WTC11 (cell line): ENCODE measurements at regions not wholly inside any gene's neighbourhood (a gene's known extent, or its start where the extent isn't known, plus 50 kb on each side); places are given as distances from the start of the nearest gene placed in this dataset.

Experiments
- ATAC-seq: fragments of 200-7000 bp; cut with Tn5 transposase; 2 replicates; pipeline ENCODE4 v1.10.0; 2021; ENCODE audit warnings: mild to moderate bottlenecking, moderate library complexity
- CTCF ChIA-PET: fragments of 300-600 bp; sonication (Branson Sonifier 250); formaldehyde crosslinking; loops from one replicate; lab custom pipeline; 2021; ENCODE audit warnings: antibody characterized with exemption; lab: Charles Lee
- POLR2A ChIA-PET: fragments of 350-600 bp; sonication (Branson Sonifier 250); formaldehyde crosslinking; loops from one replicate; lab custom pipeline; 2021; ENCODE audit warnings: antibody characterized with exemption; lab: Charles Lee
- DNase-seq: peaks from one replicate; pipeline ENCODE4 v3.0.0; 2021; ENCODE audit warnings: low spot score
- H3K27ac Mint-ChIP-seq: 2 replicates; pipeline ENCODE4 v1.8.0; 2021; ENCODE audit warnings: mixed read lengths
- H3K27me3 Mint-ChIP-seq: 2 replicates; pipeline ENCODE4 v1.8.0; 2021; ENCODE audit warnings: low read depth, mild to moderate bottlenecking, moderate library complexity, mixed read lengths
- H3K36me3 Mint-ChIP-seq: 2 replicates; pipeline ENCODE4 v1.8.0; 2021; ENCODE audit warnings: mixed read lengths
- H3K4me1 Mint-ChIP-seq: 2 replicates; pipeline ENCODE4 v1.8.0; 2022; ENCODE audit warnings: mixed read lengths
- H3K4me3 Mint-ChIP-seq: 2 replicates; pipeline ENCODE4 v1.8.0; 2021; ENCODE audit warnings: mild to moderate bottlenecking, moderate library complexity, mixed read lengths
- H3K9me3 Mint-ChIP-seq: 2 replicates; pipeline ENCODE4 v1.8.0; 2021; ENCODE audit warnings: mixed read lengths
- CBFB ChIP-seq: sonication (generic); formaldehyde crosslinking; IDR thresholded peaks from 2 replicates; pipeline ENCODE4 v1.8.1; 2022; ENCODE audit warnings: mild to moderate bottlenecking, low read depth, missing genetic modification reagents
- CDX4 ChIP-seq: fragments of 250-450 bp; sonication (Bioruptor Pico); IDR thresholded peaks from 2 replicates; pipeline ENCODE4 v1.9.0; 2021; ENCODE audit warnings: moderate library complexity, mild to moderate bottlenecking, inconsistent platforms, borderline replicate concordance
- CREM ChIP-seq: sonication (generic); formaldehyde crosslinking; IDR thresholded peaks from 2 replicates; pipeline ENCODE4 v1.8.1; 2022; ENCODE audit warnings: mild to moderate bottlenecking, missing genetic modification reagents, moderate library complexity
- CTCF ChIP-seq: fragments of 200-600 bp; IDR thresholded peaks from 2 replicates; pipeline ENCODE4 v1.8.0; 2022; ENCODE audit warnings: antibody characterized with exemption
- ELF4 ChIP-seq: sonication (generic); formaldehyde crosslinking; IDR thresholded peaks from 2 replicates; pipeline ENCODE4 v1.8.1; 2022; ENCODE audit warnings: low read depth, mild to moderate bottlenecking, moderate library complexity, missing genetic modification reagents
- EMX1 ChIP-seq: fragments of 250-450 bp; sonication (Bioruptor Pico); IDR thresholded peaks from 2 replicates; pipeline ENCODE4 v1.8.0; 2021; ENCODE audit warnings: mild to moderate bottlenecking
- GABPB1 ChIP-seq: sonication (generic); formaldehyde crosslinking; IDR thresholded peaks from 2 replicates; pipeline ENCODE4 v1.8.1; 2023; ENCODE audit warnings: mild to moderate bottlenecking, missing genetic modification reagents
- HMGXB4 ChIP-seq: sonication (generic); formaldehyde crosslinking; IDR thresholded peaks from 2 replicates; pipeline ENCODE4 v1.8.1; 2023; ENCODE audit warnings: mild to moderate bottlenecking, moderate library complexity, missing genetic modification reagents
- IRF2 ChIP-seq: sonication (generic); formaldehyde crosslinking; IDR thresholded peaks from 2 replicates; pipeline ENCODE4 v1.8.0; 2022; ENCODE audit warnings: low read depth, missing genetic modification reagents, borderline replicate concordance
- MYBL2 ChIP-seq: sonication (generic); formaldehyde crosslinking; IDR thresholded peaks from 2 replicates; pipeline ENCODE4 v1.8.1; 2023; ENCODE audit warnings: mild to moderate bottlenecking, moderate library complexity, missing genetic modification reagents
- NFE2L1 ChIP-seq: sonication (generic); formaldehyde crosslinking; IDR thresholded peaks from 2 replicates; pipeline ENCODE4 v1.8.1; 2023; ENCODE audit warnings: missing genetic modification reagents
- PRRX2 ChIP-seq: fragments of 250-450 bp; sonication (Bioruptor Pico); IDR thresholded peaks from 2 replicates; pipeline ENCODE4 v1.8.0; 2021; ENCODE audit warnings: mild to moderate bottlenecking
- RORB ChIP-seq: fragments of 250-450 bp; sonication (Bioruptor Pico); IDR thresholded peaks from 2 replicates; pipeline ENCODE4 v1.9.0; 2021; ENCODE audit warnings: mild to moderate bottlenecking
- SMAD4 ChIP-seq: sonication (generic); formaldehyde crosslinking; IDR thresholded peaks from 2 replicates; pipeline ENCODE4 v1.8.0; 2022; ENCODE audit warnings: mild to moderate bottlenecking, missing genetic modification reagents
- STAT6 ChIP-seq: sonication (generic); formaldehyde crosslinking; conservative IDR thresholded peaks from 2 replicates; pipeline ENCODE4 v1.8.1; 2023; ENCODE audit warnings: mild to moderate bottlenecking, low read depth, missing genetic modification reagents, moderate library complexity
- TCF7 ChIP-seq: sonication (generic); formaldehyde crosslinking; IDR thresholded peaks from 2 replicates; pipeline ENCODE4 v1.8.0; 2022; ENCODE audit warnings: mild to moderate bottlenecking, low read depth, missing genetic modification reagents, moderate library complexity
- ZMAT4 ChIP-seq: fragments of 250-450 bp; sonication (Bioruptor Pico); IDR thresholded peaks from 2 replicates; pipeline ENCODE4 v1.9.0; 2021; ENCODE audit warnings: mild to moderate bottlenecking
- ZNF138 ChIP-seq: sonication (generic); formaldehyde crosslinking; conservative IDR thresholded peaks from 2 replicates; pipeline ENCODE4 v1.8.1; 2022; ENCODE audit warnings: mild to moderate bottlenecking, moderate library complexity, missing genetic modification reagents
- ZNF416 ChIP-seq: fragments of 250-450 bp; sonication (Bioruptor Pico); IDR thresholded peaks from 2 replicates; pipeline ENCODE4 v1.9.0; 2021; ENCODE audit warnings: mild to moderate bottlenecking, inconsistent platforms
- ZNF512 ChIP-seq: sonication (generic); formaldehyde crosslinking; IDR thresholded peaks from 2 replicates; pipeline ENCODE4 v1.8.1; 2022; ENCODE audit warnings: missing genetic modification reagents, borderline replicate concordance

- ChIA-PET POLR2A (no interaction called here), CTCF (no interaction called here)
- H3K9me3 Mint-ChIP-seq: peaks cover 8% of the 10 kb centered on the region
- peaks cover 2% of the 10 kb centered on the region; the same call in 1 of the 2 replicates for H3K4me1 Mint-ChIP-seq
- H3K4me3 Mint-ChIP-seq: no peak overlapping the region
- DNase-seq: no peak
- no peaks in the 10 kb centered on the region for H3K27me3 Mint-ChIP-seq
- TF ChIP-seq IRF2: no peak
- TF ChIP-seq ZNF512 (CRISPR knock-in tag): no peak
- no peak for TF ChIP-seq CREM (CRISPR knock-in tag)
- no peak for TF ChIP-seq SMAD4 (CRISPR knock-in tag)
- TF ChIP-seq CBFB: no peak
- TF ChIP-seq ZNF416 (CRISPR knock-in tag): no peak
- no peak for TF ChIP-seq CDX4 (CRISPR knock-in tag)
- no peak for TF ChIP-seq MYBL2 (CRISPR knock-in tag)
- TF ChIP-seq PRRX2 (CRISPR knock-in tag): no peak
- TF ChIP-seq ELF4: no peak
- TF ChIP-seq RORB (CRISPR knock-in tag): no peak
- no peak for TF ChIP-seq STAT6 (CRISPR knock-in tag)
- no peak for TF ChIP-seq CTCF
- TF ChIP-seq TCF7 (CRISPR knock-in tag): no peak
- TF ChIP-seq EMX1 (CRISPR knock-in tag): no peak
- TF ChIP-seq NFE2L1 (CRISPR knock-in tag): no peak
- TF ChIP-seq HMGXB4 (CRISPR knock-in tag): no peak
- TF ChIP-seq ZMAT4 (CRISPR knock-in tag): no peak
- TF ChIP-seq, all 79 proteins: peak for 0
- ATAC-seq: no peak
- H3K36me3 Mint-ChIP-seq: peaks cover 6% of the 10 kb centered on the region
- no peak overlapping the region for H3K27ac Mint-ChIP-seq
Observed at GRCh38 chrX:40448793-40449192, 132.0 kb upstream of the ATP6AP2 start.

GRCh38 chrX:40446921-40447320 lies 133.8 kb upstream of the ATP6AP2 start:
- H3K9me3 Mint-ChIP-seq: peaks cover 8% of the 10 kb centered on the region
- peaks cover 2% of the 10 kb centered on the region; the same call in 1 of the 2 replicates for H3K4me1 Mint-ChIP-seq
- CTCF ChIA-PET: no interaction called here
- H3K27me3 Mint-ChIP-seq: no peaks in the 10 kb centered on the region
- H3K4me3 Mint-ChIP-seq: no peak overlapping the region
- no peak for DNase-seq
- ATAC-seq: no peak
- TF ChIP-seq TCF7 (CRISPR knock-in tag) (no peak), ZNF138 (no peak), GABPB1 (CRISPR knock-in tag) (no peak)
- peaks cover 4% of the 10 kb centered on the region; the same call in 1 of the 2 replicates for H3K36me3 Mint-ChIP-seq
- no peak overlapping the region for H3K27ac Mint-ChIP-seq
- POLR2A ChIA-PET: no interaction called here
